OCI-M1 (cell line): ENCODE measurements at regions not wholly inside any gene's neighbourhood (a gene's known extent, or its start where the extent isn't known, plus 50 kb on each side); places are given as distances from the start of the nearest gene placed in this dataset.

Experiments used
- DNase-seq: peaks from one replicate; lab custom pipeline; 2025; lab: John Stamatoyannopoulos, UW

DNA sequence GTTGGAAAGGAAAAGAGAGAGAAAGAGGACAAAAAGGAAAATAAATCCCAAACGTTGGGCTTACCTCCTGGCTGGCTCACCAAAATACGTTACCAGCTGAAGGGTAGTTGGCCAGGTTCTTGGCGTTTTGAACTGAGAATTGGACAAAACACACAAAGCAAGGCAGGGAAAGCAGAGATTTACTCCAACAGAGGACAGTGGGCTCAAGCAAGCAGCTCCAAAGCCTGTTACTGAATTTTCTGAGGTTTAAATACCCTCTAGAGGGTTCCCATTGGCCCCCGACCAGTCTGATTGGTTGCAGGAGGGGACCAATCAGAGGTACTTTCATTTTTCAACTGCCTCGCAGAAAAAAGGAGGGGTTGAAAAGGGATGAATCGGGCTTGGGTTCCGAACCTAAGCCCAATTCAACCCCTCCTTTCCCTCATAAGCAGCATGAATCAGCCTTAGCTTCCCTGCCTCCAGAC, 55.6 kb upstream of the ALOX12 start:
- DNase-seq: peak; percentile 92

DNA sequence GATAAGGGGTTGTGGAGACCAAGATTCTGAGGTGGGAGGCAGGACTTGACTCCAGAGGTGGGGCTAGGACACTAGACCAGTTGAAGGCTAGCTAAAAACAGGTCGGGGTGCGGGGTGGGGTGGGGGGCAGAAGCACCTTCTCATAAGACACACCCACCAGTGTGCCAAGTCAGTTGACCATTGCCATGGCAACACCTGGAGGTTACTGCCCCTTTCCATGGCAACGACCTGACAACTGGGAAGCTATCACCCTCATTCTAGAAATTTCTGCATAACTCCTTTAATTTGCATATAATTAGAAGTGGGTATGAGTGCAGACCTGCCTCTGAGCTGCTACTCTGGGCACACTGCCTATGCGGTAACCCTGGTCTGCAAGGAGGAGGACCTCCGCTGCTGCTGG, 53.9 kb upstream of the ALOX12 start:
- no peak for DNase-seq

DNA sequence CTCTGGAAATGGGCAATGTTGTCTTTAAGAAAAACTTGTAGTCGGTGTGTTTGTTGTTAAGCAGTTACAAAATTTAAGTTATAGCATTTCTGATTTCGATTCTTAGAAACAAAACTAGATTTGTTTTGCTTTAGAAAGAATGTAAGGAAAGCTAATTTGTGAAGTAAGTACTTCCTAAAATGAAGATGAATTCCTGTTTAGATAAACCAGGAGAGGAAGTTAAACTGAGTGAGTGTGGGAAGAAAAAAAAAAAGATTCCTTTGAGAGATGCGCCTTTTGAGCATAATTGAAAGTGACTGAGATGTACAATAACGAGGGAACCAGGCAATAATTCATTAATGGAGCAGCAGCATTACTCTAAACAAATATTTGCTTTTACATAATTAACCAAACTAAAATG, 52.4 kb upstream of the ALOX12 start:
- no peak for DNase-seq
